GM12878 (cell line): ENCODE measurements at regions not wholly inside any gene's neighbourhood (a gene's known extent, or its start where the extent isn't known, plus 50 kb on each side); places are given as distances from the start of the nearest gene placed in this dataset.

Experiments used
- CTCF ChIP-seq, 3 experiments: IDR thresholded peaks in 2 of 3; conservative IDR thresholded peaks in 1 of 3; 2 replicates each; pipeline ENCODE4 v1.5.1; 2011; ENCODE audit warnings: low read depth in 3 of 3, low read length in 3 of 3, mild to moderate bottlenecking in 3 of 3, control low read depth in 2 of 3, moderate library complexity in 2 of 3, inconsistent platforms in 1 of 3, mixed read lengths in 1 of 3; ENCODE audit not compliant: control insufficient read depth in 2 of 3, insufficient read depth in 1 of 3; ENCODE audit errors: extremely low read depth in 1 of 3
- EP300 ChIP-seq, 2 experiments: fragments of 150-350 bp in 1 of 2; IDR thresholded peaks; 2 replicates each; pipeline ENCODE4 v1.6.1; 2011 to 2012; ENCODE audit warnings: low read depth in 2 of 2, low read length in 2 of 2, borderline replicate concordance in 1 of 2, improper control_type of control experiment in 1 of 2, inconsistent platforms in 1 of 2; ENCODE audit not compliant: control insufficient read depth in 1 of 2
- KDM1A ChIP-seq: fragments of 200-600 bp; sonication (generic); IDR thresholded peaks from 2 replicates; pipeline ENCODE4 v1.6.1; 2016; ENCODE audit warnings: borderline replicate concordance
- MXI1 ChIP-seq: fragments of 150-350 bp; IDR thresholded peaks from 2 replicates; pipeline ENCODE4 v1.6.1; 2011; ENCODE audit warnings: low read depth, mild to moderate bottlenecking, inconsistent platforms, low read length, improper control_type of control experiment
- SIN3A ChIP-seq: IDR thresholded peaks from 2 replicates; pipeline ENCODE4 v1.6.1; 2012; ENCODE audit warnings: low read depth, low read length, improper control_type of control experiment

- no peak for TF ChIP-seq MXI1
- no peak for TF ChIP-seq CTCF (IDR thresholded peaks at IDR 0.05 in 2 of 3, conservative IDR thresholded peaks at IDR 0.05 in 1 of 3; ENCODE audit: control insufficient read depth in 2 of 3, extremely low read depth in 1 of 3, insufficient read depth in 1 of 3, low read depth in 3 of 3, low read length in 3 of 3)
- TF ChIP-seq EP300 (IDR thresholded peaks at IDR 0.05; ENCODE audit: borderline replicate concordance in 1 of 2, control insufficient read depth in 1 of 2, low read depth in 2 of 2, low read length in 2 of 2): no peak
- TF ChIP-seq SIN3A: no peak
- TF ChIP-seq KDM1A: no peak
These were observed 257.0 kb upstream of the MGAT4C start for GRCh38 chr12:86513226-86513625.
